ENCODE measurements at regions not wholly inside any gene's neighbourhood (a gene's known extent, or its start where the extent isn't known, plus 50 kb on each side); places are given as distances from the start of the nearest gene placed in this dataset.

DNA sequence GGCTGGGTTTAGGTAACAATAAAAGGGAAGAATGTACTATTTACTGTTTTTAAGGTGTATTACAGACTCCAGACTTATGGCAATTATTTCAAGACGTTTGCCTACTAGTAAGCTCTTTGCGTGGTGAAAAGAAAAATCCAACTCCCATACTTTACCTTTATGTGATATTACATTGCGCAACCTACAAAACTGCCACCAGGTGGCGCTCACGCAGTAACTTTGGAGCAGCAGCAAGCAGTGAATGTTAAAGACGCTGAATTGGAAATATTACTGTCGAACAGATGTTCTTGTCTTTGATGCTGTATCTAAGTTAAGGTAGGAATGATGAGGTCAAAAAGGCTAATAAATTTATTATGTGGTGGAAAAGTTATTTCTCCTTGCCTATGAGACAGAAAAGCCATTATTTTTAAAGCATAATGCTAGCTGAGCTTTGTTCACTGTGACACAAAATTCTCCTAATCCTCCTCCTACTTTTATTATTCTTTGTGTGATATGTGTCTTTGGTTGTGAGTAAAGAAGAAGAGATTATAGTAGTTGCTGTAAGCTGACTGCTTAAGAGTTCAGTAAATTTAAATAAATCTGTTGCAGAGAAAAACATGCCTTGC is 1099.8 kb upstream of the TENM3 start:
- peak; percentile 51 for DNase-seq (ENCODE audit: low read depth)

DNA sequence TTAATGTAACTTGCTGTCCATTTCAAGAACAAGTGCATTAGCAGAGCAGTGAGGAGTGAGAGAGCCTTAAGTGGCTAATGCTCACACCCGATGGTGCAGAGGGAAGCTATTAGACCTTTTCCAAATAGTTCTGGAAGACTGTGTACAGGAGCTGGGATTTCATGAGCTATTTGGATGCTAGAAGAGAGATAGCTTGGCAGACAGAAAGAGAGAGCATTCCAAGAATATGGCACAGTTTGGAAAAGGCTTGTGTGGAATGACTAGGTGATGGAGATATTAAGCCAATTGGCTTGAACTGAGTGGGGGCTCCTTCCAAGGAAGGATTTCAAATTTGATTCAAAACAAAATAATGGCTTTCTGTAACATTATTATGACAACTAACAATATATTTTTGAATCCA is 1097.2 kb upstream of the TENM3 start:
- no peak for DNase-seq (ENCODE audit: low read depth)

DNA sequence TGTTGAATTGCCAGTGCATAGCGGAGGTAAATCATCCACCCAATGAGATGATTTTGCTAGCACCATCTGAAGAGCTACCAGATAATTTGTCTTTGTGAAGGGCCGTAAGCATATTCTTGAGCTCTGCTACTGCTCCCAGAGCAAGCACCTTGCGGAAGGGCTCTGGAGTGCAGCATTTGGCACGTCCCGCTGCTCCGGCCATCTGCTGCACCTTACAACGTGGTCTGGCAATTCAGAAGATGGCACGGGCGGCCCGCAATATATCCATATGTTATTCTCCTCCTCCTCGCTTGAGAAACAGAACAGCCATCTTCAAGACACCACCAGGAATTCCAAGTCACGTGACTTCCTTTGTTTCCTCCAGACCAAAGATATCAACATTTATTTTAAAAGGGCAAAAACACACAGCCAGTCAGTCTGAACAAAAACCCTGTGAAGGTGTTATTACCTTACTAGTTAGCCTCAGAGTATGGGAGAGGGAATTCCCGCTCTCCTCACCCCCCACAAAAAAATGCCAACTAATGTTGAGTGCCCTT is 1095.7 kb upstream of the TENM3 start:
- no peak for DNase-seq (ENCODE audit: low read depth)

DNA sequence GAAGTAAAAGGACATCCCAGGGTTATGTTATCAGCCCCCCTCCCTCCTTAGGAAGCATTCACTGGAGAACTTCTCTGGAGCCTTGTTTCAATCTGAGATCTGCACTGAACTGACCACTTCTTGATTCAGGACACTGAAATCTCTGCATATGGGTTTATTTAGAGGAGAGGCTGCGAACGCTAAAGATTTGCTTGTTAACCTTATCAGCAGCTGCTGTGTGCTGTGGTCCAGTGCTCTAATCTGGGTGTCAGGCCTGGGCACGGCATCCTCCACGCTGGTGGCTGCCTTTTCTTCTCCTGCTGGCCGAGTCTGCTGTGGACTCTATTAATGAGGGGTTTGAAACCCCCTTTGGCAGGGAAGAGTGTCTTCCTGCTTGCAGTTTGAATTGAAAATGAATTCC is 1094.7 kb upstream of the TENM3 start:
- no peak for DNase-seq (ENCODE audit: low read depth)

DNA sequence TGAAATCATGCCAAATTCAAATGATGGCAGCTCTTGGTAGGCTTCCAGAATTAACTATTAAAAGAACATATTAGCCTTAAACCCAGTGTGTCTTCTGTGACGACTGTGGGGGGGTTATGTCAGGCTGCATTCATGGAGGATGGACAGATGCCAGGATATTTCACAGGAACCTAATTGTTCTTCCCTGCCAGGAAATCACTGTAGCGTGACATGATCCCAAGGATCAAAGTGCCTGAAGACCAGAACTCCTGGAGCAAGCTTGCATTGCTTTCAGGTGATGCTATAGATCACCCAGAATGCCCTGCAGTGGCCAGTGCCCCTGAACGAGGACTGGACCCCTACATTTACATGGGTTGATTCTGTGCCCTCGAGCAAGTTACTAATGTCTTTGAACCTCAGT is 1093.0 kb upstream of the TENM3 start:
- DNase-seq (ENCODE audit: low read depth), result peak; percentile 52

DNA sequence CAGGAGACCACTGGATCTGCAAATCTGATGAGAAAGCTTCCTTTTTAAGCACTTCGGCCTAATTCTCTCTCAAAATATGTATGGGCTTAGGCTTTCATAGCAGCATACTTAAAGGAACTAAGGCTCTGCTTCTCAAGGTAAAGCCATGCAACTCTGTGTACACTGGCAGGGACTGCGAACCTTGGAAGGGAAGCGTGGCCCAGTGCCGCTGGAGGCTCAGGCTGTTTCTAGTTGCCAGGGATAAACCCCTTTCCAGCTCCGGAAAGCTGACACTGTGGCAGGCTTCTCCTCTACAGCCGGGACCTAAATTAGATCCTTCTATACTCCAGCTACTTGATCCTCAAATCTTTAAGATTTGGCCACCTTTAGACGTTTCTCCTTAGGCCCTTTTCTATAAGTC is 1091.3 kb upstream of the TENM3 start:
- no peak for DNase-seq (ENCODE audit: low read depth)

DNA sequence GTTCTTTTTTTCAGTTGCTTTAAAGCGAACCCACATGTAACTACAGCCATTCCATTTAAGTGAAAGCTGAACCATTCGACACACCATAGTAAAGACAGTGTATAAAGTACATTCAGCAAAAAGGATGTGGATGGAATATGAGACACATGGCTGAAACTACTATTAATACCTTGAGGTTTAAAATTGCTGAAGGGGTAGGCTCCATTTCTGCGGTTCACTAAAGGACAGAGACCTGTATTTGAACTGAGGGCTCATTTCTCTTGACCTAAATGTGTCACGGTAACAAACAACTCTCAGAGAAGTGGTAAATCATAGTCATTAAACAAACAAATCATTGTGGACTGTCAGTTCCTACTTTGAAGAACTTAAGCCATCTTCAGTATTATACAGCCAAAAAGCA is 1085.6 kb upstream of the TENM3 start:
- peak; percentile 11 for DNase-seq (ENCODE audit: low read depth)

DNA sequence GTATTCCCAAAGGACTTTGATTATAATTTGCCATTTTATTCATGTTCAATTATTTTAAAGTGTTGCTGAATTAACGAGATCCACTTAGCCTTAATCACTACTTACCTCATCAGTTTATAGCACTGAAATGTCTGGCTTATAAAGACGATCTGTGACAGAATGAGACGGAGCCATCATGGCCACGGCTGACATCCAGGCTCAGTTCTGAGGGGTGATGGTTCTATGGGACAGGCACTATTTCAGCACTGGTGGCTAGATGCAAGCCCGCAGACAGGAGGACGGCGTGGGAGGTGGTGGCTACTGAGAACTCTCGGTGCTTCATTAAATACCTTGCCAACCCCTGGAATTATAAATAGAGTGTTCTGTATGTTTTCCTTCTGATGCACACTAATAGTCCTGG is 1084.2 kb upstream of the TENM3 start:
- DNase-seq (ENCODE audit: low read depth), result no peak

DNA sequence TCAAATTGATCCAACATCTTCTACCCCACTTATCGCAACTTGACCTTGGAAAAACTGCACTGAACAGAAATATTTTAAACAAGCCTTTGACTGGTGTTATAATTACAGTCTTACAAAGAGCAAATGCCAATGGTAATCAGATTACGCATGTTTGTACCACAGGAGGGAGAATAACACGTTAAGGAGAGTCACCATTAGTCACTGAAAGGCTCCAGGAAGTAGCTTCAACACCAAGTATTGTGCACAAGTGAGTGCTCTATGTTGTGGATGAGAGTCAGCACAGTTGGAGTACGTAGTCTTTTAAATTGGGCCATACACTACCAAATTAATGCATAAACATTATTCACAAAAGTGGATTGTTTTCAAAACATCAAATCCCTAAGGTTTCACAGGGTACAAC is 1081.5 kb upstream of the TENM3 start:
- DNase-seq (ENCODE audit: low read depth), result peak; percentile 61

DNA sequence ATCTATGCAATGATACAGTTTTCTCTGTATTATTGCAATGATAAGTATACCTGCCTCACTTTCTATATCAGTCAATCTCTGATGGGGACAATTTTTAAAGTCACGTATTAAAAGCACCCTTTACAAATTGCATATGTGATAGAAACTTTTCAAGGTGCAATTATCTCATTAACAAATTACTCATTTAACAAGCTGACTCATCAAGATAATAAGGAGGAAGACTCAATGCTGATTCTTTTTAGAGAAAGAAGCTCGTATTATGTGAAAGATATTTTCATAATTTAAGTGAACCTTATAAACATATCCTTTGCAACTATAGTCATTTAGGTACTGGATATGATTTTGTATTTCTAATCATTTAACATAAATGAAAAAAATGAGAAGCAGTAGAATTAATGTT is 1080.9 kb upstream of the TENM3 start:
- no peak for DNase-seq (ENCODE audit: low read depth)

DNA sequence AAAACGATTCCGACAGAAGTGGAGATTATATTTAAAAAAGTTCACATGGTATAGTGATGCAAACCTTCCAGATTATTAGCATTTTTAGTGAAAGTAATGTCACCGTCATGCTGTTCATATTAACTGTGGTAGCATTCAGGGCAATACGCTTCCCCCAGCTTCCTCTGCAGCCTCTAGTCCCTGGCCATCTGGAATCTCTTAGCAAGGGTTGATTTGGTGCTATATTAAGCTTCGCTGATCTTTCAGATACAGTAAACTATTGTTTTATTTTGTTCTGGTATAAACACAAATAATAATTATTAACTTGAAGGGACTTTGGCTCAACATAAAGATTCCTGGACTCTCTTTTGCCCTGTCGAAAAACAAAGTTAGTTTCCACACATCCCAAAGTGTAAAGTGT is 1080.5 kb upstream of the TENM3 start:
- no peak for DNase-seq (ENCODE audit: low read depth)

DNA sequence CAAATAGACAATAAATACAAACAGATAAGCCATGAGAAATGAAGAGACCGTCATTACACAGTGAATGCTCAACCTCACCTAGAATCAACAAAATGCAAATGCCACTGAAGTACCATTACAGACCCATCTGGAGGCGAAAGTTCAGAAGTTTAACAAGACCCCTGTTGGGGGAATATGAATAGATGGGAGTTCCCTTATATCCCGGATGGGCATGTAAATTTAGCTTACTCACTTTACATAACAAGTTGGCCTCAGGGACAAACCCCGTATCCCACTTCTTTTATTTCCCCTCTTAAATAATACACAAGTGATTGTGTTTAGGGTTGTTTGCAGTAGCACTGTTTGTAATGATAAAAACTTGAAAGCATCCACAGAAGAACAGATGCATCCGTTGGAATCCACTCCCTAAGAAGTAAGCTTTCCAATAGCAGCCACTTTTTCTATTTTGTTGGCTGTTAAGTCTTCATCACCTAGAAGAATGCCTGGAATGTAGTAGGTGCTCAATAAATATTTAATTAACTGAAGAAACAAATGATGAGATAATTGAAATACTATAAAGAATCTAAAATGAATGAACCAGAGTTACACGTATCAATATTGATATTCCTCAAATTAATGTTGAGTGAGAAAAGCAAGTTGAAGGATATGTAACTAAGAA is 1076.3 kb upstream of the TENM3 start:
- no peak for DNase-seq (ENCODE audit: low read depth)

DNA sequence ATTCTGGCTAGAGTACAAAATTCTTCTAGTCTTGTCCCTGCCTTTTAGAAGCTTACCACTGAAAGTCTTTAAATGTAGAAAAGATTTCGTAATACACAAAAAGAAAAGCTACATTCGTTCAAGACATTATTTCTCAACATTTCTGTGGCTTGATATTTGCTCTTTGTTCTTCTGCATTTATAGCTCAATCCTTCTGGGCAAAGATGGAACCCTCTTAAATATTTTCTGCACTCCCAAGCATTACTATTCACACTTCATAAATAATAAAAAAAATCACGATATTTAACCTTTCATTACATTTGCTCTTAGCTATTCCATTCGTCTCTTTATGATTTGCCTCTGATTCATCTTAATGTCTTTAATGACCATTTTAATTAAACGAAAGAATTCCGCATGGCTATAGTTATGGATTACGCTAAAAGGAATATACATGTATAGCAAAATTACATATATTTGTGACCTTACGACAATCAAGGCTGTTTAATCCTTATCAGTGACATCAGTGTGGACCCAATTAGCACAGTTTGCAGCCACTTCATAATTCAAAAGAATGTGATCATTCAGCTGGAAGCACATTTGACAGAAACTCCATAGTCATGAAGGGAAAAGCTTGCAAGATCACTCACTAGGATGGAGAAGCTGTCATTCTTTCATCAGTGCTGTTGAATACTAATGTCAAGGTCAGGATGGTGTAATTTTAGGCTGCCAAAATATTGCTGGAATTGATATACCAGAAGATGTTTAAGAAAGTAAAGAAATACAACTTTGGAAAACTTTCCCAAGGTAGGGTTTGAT is 1075.0 kb upstream of the TENM3 start:
- no peak for DNase-seq (ENCODE audit: low read depth)

DNA sequence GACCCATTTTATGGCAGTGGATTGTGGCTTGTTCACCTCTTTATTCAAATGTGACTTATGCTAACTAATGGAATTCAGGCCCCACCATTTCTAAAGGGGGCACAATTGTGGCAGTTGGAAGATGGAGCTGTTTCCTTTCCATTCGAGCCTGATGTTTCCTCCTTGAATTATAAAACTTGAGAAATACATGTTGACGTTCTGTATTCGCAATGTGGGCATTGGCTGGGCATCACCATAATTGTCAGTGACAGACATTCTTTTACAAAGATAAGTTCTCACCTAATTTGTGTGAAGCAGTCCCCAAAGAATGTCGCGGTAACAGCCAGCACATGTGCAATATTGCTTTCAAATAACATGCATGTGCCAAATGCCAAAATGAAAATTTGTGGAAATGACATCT is 1070.2 kb upstream of the TENM3 start:
- DNase-seq (ENCODE audit: low read depth), result no peak

DNA sequence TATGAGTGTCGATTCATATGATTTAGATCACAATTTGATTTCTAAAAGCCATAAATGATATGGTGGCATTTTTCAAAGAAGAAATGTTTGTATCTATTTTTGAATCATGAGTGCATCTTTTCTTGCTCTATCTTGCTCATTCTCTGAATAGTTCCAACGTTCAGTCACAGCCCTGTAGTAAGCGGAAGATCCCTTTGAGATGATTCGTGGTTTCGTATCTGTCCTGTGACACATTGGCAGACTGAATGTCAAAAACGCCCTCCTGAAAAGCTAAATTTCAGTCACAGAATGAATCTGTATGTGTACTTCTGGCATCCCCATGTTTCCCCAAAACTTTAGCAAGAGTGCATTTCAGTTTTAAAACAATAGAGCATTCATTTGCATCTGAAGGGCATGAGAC is 1066.9 kb upstream of the TENM3 start:
- DNase-seq (ENCODE audit: low read depth), result no peak

DNA sequence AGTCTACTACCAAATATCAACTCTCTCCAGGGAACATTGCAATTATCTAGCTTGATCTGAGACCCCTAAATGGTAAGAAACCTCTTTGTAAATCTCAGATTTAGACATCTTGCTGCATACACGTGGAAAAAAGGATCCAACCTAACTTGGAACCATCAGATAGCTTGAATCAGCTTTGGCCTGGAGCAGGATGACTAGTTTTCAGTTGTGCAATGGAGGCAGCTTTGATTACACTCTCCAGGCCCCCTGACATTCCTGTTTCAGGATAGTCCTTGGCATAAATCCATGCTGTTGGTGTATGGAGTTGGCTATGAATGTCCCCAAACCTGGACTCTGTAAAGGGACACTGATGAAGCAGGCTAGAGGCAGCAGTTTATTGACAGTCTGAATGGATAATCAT is 1061.9 kb upstream of the TENM3 start:
- DNase-seq (ENCODE audit: low read depth), result no peak

DNA sequence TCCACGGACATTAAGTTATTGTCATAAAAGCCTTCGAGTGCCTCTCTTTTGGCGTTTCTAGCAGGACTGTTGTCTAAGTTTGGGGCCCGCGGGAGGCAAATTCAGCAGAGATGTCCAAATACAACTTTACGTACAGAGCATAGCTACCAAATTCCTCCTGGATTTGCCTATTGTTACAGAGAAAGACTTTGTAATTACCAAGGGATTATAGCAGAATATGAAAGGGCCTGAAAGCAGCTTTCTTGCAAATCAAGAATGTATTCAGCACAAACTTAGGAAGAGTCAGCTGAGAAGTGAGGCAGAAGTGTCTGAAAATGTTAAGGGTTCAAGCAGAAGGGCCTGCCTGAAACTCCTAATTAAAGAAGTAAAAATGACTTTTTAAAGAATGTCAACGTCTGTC is 1053.5 kb upstream of the TENM3 start:
- no peak for DNase-seq (ENCODE audit: low read depth)

DNA sequence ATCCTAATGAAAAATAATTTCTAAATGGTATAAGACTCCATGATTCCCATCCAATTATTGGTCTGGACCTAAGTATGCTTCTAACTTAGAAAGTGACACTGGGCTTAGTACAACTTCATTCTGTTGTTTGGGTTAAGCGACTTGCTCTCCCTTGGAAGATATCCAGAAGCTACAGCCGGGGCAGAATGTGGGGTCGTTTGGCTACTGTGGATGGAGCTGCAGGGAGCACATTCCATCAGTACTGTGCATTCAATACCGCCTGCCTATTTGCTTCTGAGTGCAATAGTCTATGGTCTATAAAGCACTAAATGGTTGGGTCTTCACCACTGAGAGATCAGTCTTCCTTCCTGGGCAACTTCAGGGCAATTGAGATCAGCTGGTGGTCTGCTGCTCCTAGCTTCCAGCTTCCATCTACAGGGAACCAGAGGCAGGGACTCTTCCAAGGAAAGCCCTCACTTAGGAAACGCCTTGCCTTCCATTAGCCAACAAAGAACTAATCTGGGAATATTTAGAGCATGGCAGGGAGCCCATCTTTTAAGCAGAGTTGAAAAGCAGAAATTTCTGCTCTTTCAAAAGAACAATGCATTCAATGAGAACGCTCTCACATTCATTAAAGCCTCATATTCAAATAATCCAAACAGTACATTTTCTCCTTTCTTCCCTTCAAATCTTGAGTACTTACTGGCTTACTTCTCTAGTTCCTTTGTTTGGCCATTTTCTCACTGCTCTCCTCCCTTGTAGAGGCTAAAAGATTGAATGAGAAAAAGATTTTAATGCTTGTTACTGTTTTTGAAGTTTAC is 1049.9 kb upstream of the TENM3 start:
- DNase-seq (ENCODE audit: low read depth), result no peak

DNA sequence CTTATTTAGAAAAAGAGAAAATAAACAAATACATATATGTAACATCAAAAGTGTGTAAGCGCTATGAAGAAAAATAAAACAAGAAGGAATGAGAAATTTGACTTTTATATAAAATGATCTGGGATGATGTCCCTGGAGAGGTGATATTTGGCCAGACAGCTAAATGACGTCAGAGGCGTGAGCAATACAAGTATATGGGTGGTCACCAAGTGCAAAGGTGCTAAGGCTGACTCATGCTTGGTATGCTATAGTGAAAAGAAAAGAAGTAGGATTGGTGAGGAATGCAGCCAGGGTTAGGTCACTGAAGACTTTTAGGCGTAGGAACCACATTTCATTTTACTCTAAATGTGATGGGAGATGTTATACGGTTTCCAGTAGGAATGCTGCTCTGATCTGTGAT is 1049.1 kb upstream of the TENM3 start:
- peak; percentile 74 for DNase-seq (ENCODE audit: low read depth)

DNA sequence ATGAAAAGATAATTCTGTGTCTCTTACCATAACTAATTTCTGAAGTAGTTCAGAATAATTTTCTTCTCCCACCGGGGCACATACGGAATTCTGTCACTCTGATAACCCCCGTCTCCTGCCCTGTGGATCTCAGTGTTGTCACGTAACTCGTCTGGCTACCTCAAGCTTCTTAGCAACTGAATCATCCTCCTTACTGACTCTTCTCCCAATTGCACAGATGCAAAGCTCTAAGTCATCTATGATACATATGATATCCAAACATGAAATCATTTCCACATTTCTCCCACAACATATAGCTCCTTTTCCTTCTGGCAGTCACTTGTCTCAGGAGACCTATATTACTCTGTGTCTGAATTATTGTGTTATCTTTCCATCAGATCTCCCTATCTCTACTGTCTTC is 1043.1 kb upstream of the TENM3 start:
- no peak for DNase-seq (ENCODE audit: low read depth)

DNA sequence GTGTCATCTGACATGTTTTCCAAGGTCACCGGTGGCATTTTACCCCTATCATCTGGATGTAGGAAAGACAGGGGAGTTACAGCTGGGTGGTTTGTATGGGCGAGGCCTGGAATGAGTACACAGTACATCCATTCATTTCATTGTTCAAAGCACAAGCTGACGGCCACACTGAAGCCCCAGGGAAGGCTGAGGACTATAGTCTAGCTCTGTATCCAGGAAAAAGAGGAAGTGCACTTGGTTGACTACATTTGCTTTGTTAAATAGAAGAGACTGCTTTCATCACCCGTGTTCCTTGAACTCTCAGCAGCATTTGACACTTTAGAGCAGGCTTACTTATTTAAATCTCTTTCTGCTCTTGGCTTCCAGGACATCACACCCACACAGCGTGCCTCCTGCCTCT is 1041.0 kb upstream of the TENM3 start:
- no peak for DNase-seq (ENCODE audit: low read depth)

DNA sequence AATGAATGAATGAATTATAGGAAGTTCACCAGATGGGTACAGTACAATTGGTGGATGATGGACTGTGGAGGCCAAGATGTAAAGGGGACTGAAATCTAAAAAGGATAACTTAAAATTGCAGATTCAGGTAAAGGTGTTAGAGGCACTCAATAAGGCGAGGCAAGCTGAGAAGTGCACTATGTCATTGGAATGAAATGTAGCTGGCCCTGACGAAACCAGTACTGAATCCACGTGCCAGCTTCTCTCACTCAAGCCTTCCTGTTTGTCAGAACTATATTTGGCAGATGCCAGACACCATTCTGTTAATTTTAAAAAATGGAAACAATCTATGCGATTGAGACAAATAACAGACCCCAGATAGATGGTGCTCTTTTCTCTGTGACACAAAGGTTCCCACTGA is 1039.1 kb upstream of the TENM3 start:
- DNase-seq (ENCODE audit: low read depth), result no peak

Data from HT1080 (cell line).